Liver (tissue), 8 donors: ENCODE measurements at regions not wholly inside any gene's neighbourhood (a gene's known extent, or its start where the extent isn't known, plus 50 kb on each side); places are given as distances from the start of the nearest gene placed in this dataset.

ENCODE experiments used
- DNase-seq: peaks from one replicate; pipeline ENCODE4 v3.0.0-alpha.2; 2017; ENCODE audit warnings: low spot score
- H3K27ac ChIP-seq, 2 donors: one replicate each; pipeline ENCODE4 v1.7.0; 2013; ENCODE audit warnings: inconsistent platforms in 2 of 2, low read length in 2 of 2, control low read depth in 1 of 2, low read depth in 1 of 2, mild to moderate bottlenecking in 1 of 2
- H3K27me3 ChIP-seq, 4 donors: one replicate each; pipeline versions ENCODE4 v1.6.1 to v1.7.0; 2013; ENCODE audit warnings: low read length in 3 of 4, inconsistent platforms in 1 of 4, mild to moderate bottlenecking in 1 of 4, moderate library complexity in 1 of 4; ENCODE audit not compliant: control insufficient read depth in 4 of 4, insufficient read depth in 4 of 4
- H3K36me3 ChIP-seq, 4 donors: one replicate each; pipeline versions ENCODE4 v1.6.1 to v1.7.0; 2013; ENCODE audit warnings: low read length in 3 of 4, mild to moderate bottlenecking in 3 of 4, low read depth in 1 of 4, moderate library complexity in 1 of 4; ENCODE audit not compliant: control insufficient read depth in 4 of 4, insufficient read depth in 3 of 4
- H3K4me1 ChIP-seq, 4 donors: one replicate each; pipeline versions ENCODE4 v1.6.1 to v1.7.0; 2013; ENCODE audit warnings: low read length in 3 of 4, mild to moderate bottlenecking in 3 of 4, moderate library complexity in 1 of 4; ENCODE audit not compliant: control insufficient read depth in 4 of 4, insufficient read depth in 4 of 4
- H3K4me3 ChIP-seq, 3 donors: one replicate each; pipeline versions ENCODE4 v1.6.1 to v1.7.0; 2013; ENCODE audit warnings: low read length in 3 of 3, control low read depth in 1 of 3, low read depth in 1 of 3, mild to moderate bottlenecking in 1 of 3
- H3K9ac ChIP-seq, 2 donors: one replicate each; pipeline ENCODE4 v1.7.0; 2013; ENCODE audit warnings: low read length in 2 of 2, mild to moderate bottlenecking in 2 of 2, moderate library complexity in 2 of 2, control low read depth in 1 of 2, low read depth in 1 of 2
- H3K9me3 ChIP-seq, 4 donors: one replicate each; pipeline versions ENCODE4 v1.6.1 to v1.7.0; 2013; ENCODE audit warnings: low read length in 3 of 4; ENCODE audit not compliant: control insufficient read depth in 4 of 4
- CTCF ChIP-seq: fragments of 150-350 bp; IDR thresholded peaks from 2 replicates; pipeline ENCODE4 v1.5.1; 2017; ENCODE audit warnings: improper control_type of control experiment, low read depth, low read length; ENCODE audit not compliant: missing input control
- EGR1 ChIP-seq, 2 donors: IDR thresholded peaks; 2 replicates each; pipeline ENCODE4 v1.6.1; 2016 to 2018; ENCODE audit warnings: antibody characterized with exemption in 2 of 2, low read depth in 2 of 2
- FOXA1 ChIP-seq: IDR thresholded peaks from 2 replicates; pipeline ENCODE4 v1.6.1; 2016; ENCODE audit warnings: antibody characterized with exemption
- FOXA2 ChIP-seq: IDR thresholded peaks from 2 replicates; pipeline ENCODE4 v1.6.1; 2016; ENCODE audit warnings: antibody characterized with exemption
- GABPA ChIP-seq, 2 donors: IDR thresholded peaks in 1 of 2; conservative IDR thresholded peaks in 1 of 2; 2 replicates each; pipeline ENCODE4 v1.6.1; 2016; ENCODE audit warnings: antibody characterized with exemption in 2 of 2, mild to moderate bottlenecking in 1 of 2, moderate library complexity in 1 of 2
- HNF4A ChIP-seq, 2 donors: conservative IDR thresholded peaks; 2 replicates each; pipeline ENCODE4 v1.6.1; 2016; ENCODE audit warnings: antibody characterized with exemption in 2 of 2, mild to moderate bottlenecking in 2 of 2
- HNF4G ChIP-seq: IDR thresholded peaks from 2 replicates; pipeline ENCODE4 v1.6.1; 2016; ENCODE audit warnings: antibody characterized with exemption
- JUND ChIP-seq, 2 donors: IDR thresholded peaks; 2 replicates each; pipeline ENCODE4 v1.6.1; 2016; ENCODE audit warnings: antibody characterized with exemption in 2 of 2
- MAX ChIP-seq: IDR thresholded peaks from 2 replicates; pipeline ENCODE4 v1.6.1; 2016; ENCODE audit warnings: antibody characterized with exemption
- NR2F2 ChIP-seq: IDR thresholded peaks from 2 replicates; pipeline ENCODE4 v1.6.1; 2016; ENCODE audit warnings: antibody characterized with exemption
- RAD21 ChIP-seq, 2 donors: IDR thresholded peaks; 2 replicates each; pipeline ENCODE4 v1.6.1; 2016; ENCODE audit warnings: antibody characterized with exemption in 2 of 2, mild to moderate bottlenecking in 2 of 2
- RXRA ChIP-seq, 2 donors: IDR thresholded peaks; 2 replicates each; pipeline ENCODE4 v1.6.1; 2017 to 2018; ENCODE audit warnings: antibody characterized with exemption in 2 of 2, mild to moderate bottlenecking in 1 of 2
- SP1 ChIP-seq: IDR thresholded peaks from 2 replicates; pipeline ENCODE4 v1.6.1; 2018; ENCODE audit warnings: antibody characterized with exemption, mild to moderate bottlenecking
- TAF1 ChIP-seq: conservative IDR thresholded peaks from 2 replicates; pipeline ENCODE4 v1.6.1; 2016; ENCODE audit warnings: antibody characterized with exemption, mild to moderate bottlenecking
- YY1 ChIP-seq: IDR thresholded peaks from 2 replicates; pipeline ENCODE4 v1.6.1; 2016; ENCODE audit warnings: antibody characterized with exemption, mild to moderate bottlenecking
- ZBTB33 ChIP-seq: IDR thresholded peaks from 2 replicates; pipeline ENCODE4 v1.6.1; 2016; ENCODE audit warnings: antibody characterized with exemption
- WGBS: extraction: QIAGEN DNeasy Blood & Tissue Kit; methylation state at CpG from one replicate; pipeline ENCODE4 v1.1.7; 2013; 5-methylcytosine and 5-hydroxymethylcytosine counted together
- TF ChIP-seq, protein P1 (sequence below): IDR thresholded peaks from 2 replicates; pipeline ENCODE4 v1.6.1; 2016; ENCODE audit warnings: antibody characterized with exemption, mild to moderate bottlenecking
- TF ChIP-seq, protein P2 (sequence below): IDR thresholded peaks from 2 replicates; pipeline ENCODE4 v1.6.1; 2016; ENCODE audit warnings: antibody characterized with exemption
- donor health status: healthy.
- donor health status: healthy.
- donor health status: healthy.
- donor health status: healthy.
- donor health status: healthy.

DNA sequence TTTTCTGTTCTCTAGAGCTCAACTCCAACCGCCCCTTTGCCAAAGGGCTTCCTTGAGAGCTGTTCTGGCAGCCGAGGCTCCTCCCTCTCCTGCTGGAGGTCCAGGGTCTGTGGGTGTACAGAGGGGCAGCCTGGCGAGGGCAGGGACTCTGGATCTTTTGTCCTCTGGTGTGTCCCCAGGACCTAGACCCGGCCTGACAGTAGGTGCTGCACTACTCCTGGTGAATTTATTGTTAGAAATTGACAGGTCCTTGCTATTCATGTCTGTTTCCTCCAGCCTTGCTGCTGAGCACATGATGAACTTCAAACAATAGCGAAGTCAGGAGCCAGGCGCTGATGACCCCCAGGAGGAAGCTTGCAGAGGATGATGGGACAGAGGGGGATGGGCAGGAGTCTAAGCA lies 234.7 kb upstream of the SULF2 start:
- Histone ChIP-seq H3K27me3 (peaks cover 0 to 12% (median 0%) of the 10 kb centered on the region in 4 donors), H3K36me3 (no peaks in the 10 kb centered on the region), H3K4me1 (no peaks in the 10 kb centered on the region), H3K27ac (no peak overlapping the region), H3K9ac (no peak overlapping the region), H3K9me3 (peaks cover 0 to 3% (median 0%) of the 10 kb centered on the region in 4 donors), H3K4me3 (no peak overlapping the region)
- no peak for DNase-seq
- TF ChIP-seq TAF1 (no peak), YY1 (no peak), FOXA2 (no peak), HNF4A (conservative IDR thresholded peaks at IDR 0.05) (no peak), NR2F2 (no peak), HNF4G (no peak), RAD21 (IDR thresholded peaks at IDR 0.05) (no peak), GABPA (IDR thresholded peaks at IDR 0.05 in 1 of 2, conservative IDR thresholded peaks at IDR 0.05 in 1 of 2) (no peak), CTCF (no peak), ZBTB33 (no peak), EGR1 (IDR thresholded peaks at IDR 0.05; ENCODE audit: low read depth in 2 of 2) (no peak), JUND (IDR thresholded peaks at IDR 0.05) (no peak), MAX (no peak), RXRA (IDR thresholded peaks at IDR 0.05) (no peak), SP1 (no peak), FOXA1 (no peak)
- TF ChIP-seq, protein P1, sequence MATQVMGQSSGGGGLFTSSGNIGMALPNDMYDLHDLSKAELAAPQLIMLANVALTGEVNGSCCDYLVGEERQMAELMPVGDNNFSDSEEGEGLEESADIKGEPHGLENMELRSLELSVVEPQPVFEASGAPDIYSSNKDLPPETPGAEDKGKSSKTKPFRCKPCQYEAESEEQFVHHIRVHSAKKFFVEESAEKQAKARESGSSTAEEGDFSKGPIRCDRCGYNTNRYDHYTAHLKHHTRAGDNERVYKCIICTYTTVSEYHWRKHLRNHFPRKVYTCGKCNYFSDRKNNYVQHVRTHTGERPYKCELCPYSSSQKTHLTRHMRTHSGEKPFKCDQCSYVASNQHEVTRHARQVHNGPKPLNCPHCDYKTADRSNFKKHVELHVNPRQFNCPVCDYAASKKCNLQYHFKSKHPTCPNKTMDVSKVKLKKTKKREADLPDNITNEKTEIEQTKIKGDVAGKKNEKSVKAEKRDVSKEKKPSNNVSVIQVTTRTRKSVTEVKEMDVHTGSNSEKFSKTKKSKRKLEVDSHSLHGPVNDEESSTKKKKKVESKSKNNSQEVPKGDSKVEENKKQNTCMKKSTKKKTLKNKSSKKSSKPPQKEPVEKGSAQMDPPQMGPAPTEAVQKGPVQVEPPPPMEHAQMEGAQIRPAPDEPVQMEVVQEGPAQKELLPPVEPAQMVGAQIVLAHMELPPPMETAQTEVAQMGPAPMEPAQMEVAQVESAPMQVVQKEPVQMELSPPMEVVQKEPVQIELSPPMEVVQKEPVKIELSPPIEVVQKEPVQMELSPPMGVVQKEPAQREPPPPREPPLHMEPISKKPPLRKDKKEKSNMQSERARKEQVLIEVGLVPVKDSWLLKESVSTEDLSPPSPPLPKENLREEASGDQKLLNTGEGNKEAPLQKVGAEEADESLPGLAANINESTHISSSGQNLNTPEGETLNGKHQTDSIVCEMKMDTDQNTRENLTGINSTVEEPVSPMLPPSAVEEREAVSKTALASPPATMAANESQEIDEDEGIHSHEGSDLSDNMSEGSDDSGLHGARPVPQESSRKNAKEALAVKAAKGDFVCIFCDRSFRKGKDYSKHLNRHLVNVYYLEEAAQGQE, result no peak
- TF ChIP-seq, protein P2, sequence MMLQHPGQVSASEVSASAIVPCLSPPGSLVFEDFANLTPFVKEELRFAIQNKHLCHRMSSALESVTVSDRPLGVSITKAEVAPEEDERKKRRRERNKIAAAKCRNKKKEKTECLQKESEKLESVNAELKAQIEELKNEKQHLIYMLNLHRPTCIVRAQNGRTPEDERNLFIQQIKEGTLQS, result no peak
- WGBS, result 77% methylated on average over 6 of the region's 6 CpGs
